Upper lobe of right lung (tissue), 1 donor: ENCODE measurements at regions not wholly inside any gene's neighbourhood (a gene's known extent, or its start where the extent isn't known, plus 50 kb on each side); places are given as distances from the start of the nearest gene placed in this dataset.

ENCODE experiments used
- ATAC-seq: fragments of 200-7000 bp; cut with Tn5 transposase; one replicate; pipeline ENCODE4 v1.9.1; 2020; ENCODE audit warnings: mild to moderate bottlenecking, moderate library complexity
- DNase-seq: peaks from one replicate; pipeline ENCODE4 v3.0.0-alpha.2; 2020
- H3K27ac ChIP-seq: fragments of 200-600 bp; one replicate; pipeline ENCODE4 v1.8.0; 2022
- H3K27me3 ChIP-seq: fragments of 200-600 bp; one replicate; pipeline ENCODE4 v1.8.0; 2022; ENCODE audit warnings: mild to moderate bottlenecking
- H3K36me3 ChIP-seq: fragments of 200-600 bp; one replicate; pipeline ENCODE4 v1.8.0; 2022
- H3K4me1 ChIP-seq: fragments of 200-600 bp; one replicate; pipeline ENCODE4 v1.8.0; 2022
- H3K4me3 ChIP-seq: fragments of 200-600 bp; one replicate; pipeline ENCODE4 v1.8.0; 2022; ENCODE audit warnings: mild to moderate bottlenecking
- H3K9me3 ChIP-seq: fragments of 200-600 bp; one replicate; pipeline ENCODE4 v1.8.0; 2022
- intact Hi-C: fragments of 100-400 bp; cut with DNase I; formaldehyde crosslinking; loops from one replicate; pipeline ENCODE4 v1.11.0; 2022
- TF ChIP-seq, protein P1 (sequence below): fragments of 200-600 bp; IDR thresholded peaks from one replicate; pipeline ENCODE4 v1.8.0; 2022; ENCODE audit warnings: antibody characterized with exemption
- donor health status: DM: no; HTN: yes; CAD: no; lungs with severe emphysema.

DNA sequence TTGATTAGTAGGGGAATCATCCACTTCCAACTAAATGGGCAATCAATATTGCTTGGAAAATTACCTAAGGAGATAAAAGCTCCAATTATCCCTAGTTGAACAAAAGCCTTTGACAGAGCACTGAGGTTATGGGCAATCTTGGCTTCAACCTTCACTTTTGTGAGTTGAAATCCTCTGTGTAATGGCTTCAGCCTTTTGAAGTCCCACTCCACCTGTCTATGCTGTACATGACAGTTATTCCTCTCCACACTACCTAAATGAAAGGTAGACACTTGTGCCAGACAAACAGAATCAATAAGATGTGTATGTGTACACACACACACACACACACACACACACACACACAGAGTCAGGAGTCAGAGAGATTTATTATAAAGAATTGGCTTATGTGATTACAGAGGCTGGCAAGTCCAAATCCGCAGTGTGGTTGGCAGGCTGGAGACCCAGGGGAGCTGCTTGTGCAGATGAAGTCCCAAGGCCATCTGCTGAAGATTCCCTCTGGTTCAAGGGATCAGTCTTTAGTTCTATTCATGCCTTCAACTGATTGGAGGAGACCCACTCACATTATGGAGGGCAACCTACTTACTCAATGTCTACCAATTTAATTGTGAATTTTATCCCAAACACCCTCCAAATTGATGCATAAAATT lies 164.8 kb upstream of the CDC14C start:
- Histone ChIP-seq H3K27me3 (no peaks in the 10 kb centered on the region), H3K36me3 (no peaks in the 10 kb centered on the region), H3K4me1 (no peaks in the 10 kb centered on the region), H3K9me3 (no peaks in the 10 kb centered on the region), H3K27ac (no peak overlapping the region), H3K4me3 (no peak overlapping the region)
- ATAC-seq (no peak), DNase-seq (no peak)
- intact Hi-C loops: no loop called here
- TF ChIP-seq, protein P1, sequence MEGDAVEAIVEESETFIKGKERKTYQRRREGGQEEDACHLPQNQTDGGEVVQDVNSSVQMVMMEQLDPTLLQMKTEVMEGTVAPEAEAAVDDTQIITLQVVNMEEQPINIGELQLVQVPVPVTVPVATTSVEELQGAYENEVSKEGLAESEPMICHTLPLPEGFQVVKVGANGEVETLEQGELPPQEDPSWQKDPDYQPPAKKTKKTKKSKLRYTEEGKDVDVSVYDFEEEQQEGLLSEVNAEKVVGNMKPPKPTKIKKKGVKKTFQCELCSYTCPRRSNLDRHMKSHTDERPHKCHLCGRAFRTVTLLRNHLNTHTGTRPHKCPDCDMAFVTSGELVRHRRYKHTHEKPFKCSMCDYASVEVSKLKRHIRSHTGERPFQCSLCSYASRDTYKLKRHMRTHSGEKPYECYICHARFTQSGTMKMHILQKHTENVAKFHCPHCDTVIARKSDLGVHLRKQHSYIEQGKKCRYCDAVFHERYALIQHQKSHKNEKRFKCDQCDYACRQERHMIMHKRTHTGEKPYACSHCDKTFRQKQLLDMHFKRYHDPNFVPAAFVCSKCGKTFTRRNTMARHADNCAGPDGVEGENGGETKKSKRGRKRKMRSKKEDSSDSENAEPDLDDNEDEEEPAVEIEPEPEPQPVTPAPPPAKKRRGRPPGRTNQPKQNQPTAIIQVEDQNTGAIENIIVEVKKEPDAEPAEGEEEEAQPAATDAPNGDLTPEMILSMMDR: no peak

DNA sequence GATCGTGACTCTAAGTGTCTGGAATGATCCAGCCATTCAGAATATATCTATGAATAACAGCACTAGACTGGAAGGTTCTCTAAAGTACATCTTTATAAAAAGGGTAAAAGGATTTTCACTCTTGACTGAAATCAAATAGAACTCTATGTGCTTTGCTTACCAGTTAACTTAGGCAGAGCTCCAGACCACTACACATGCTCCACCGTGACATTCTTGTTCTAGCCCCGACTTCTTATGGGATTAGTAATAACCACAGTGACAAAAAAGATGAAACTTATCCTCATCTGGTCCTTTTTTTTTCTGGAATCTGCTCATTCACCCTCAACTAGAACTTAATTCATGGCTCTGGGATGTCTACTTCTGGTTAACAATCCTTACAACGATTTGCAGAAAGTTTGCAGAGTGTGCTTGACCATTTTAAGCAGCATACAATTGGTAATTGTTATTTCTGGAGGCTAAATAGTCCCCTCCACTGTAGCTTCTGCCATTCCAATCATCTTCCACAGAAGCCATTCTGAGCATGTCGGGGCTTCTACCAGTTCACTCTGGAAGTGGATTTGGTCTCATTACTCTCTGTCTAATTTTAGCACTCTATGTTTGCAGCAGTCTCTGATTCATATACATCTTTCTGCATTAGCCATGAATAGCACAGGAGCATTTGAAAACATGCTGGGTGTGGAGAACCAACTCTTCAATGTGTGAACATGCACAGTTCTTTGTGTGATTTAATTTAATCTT lies 163.7 kb upstream of the CDC14C start:
- no peak for ATAC-seq

DNA sequence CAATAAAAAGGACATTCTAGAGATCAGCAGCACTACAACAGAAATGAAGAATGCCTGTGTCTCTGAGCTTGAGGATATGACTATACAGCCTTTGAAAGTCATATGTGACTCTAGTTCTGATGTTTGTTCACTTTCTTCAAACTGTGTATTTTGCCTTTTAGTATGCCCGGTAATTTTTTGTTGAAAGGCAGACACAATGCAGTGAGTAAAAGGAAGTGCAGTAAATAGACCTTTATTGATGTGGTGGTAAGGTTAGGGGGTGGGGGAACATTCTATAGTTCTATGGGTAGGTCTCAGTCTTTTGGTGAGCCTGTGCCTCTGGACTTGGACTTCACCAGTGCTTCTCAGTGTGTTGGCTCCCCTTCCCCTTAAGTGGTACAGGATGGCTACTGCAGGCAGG lies 143.5 kb upstream of the CDC14C start:
- TF ChIP-seq, protein P1: no peak
- no peak overlapping the region for H3K27ac ChIP-seq
- ATAC-seq (peak; percentile 16), DNase-seq (no peak)
- no peaks in the 10 kb centered on the region for H3K36me3 ChIP-seq
- H3K9me3 ChIP-seq: no peaks in the 10 kb centered on the region
- H3K4me3 ChIP-seq: no peak overlapping the region
- H3K4me1 ChIP-seq: no peaks in the 10 kb centered on the region
- intact Hi-C loops: no loop called here
- no peaks in the 10 kb centered on the region for H3K27me3 ChIP-seq

More for the DNA sequence above, 163.7 kb upstream of the CDC14C start:
- no peaks in the 10 kb centered on the region for H3K36me3 ChIP-seq
- H3K27me3 ChIP-seq: no peaks in the 10 kb centered on the region
- H3K27ac ChIP-seq: no peak overlapping the region
- intact Hi-C loops: no loop called here
- H3K4me1 ChIP-seq: no peaks in the 10 kb centered on the region
- no peak overlapping the region for H3K4me3 ChIP-seq
- DNase-seq: no peak
- TF ChIP-seq, protein P1: no peak
- no peaks in the 10 kb centered on the region for H3K9me3 ChIP-seq

DNA sequence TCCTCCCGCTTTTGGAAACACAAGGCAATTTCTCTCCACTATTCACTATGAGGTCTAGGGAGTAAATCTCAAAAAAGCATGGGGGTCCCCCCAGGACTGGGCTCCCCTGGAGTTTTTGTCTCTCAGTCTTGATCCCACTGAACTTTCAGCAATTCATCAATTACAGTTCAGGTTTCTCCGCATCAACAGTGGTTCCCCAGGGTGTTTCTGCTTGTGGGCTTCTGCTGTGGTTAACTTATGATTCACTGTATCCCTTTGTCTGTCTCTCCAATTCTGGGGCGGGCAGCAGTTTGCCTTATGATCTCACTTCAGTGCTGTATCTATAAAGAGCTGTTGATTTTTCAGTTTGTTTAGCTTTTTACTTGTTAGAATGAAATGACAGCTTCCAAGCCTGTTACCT lies 142.6 kb upstream of the CDC14C start:
- no peaks in the 10 kb centered on the region for H3K27me3 ChIP-seq
- no peaks in the 10 kb centered on the region for H3K9me3 ChIP-seq
- ATAC-seq (no peak), DNase-seq (no peak)
- TF ChIP-seq, protein P1: no peak
- no peaks in the 10 kb centered on the region for H3K4me1 ChIP-seq
- no peaks in the 10 kb centered on the region for H3K36me3 ChIP-seq
- intact Hi-C loops: no loop called here
- no peak overlapping the region for H3K27ac ChIP-seq
- no peak overlapping the region for H3K4me3 ChIP-seq

DNA sequence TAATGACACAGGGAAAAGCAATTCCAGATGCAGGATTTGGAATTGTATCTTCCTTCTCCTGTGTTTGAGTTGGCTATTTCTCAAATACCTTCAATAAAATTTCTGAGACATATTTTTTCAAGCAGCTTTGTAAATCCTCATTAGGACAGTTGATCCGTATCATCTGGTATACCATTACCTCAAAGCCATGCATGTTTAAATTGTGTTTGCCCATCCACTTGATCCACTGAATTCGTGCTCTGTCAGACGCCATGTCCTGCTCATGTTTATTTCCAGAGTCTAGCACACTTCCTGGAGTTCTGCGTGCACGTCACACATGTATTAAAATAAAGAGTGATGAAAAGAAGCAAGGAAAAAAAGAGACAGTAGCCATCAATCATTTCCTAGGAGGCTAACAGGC lies 141.8 kb upstream of the CDC14C start:
- H3K4me3 ChIP-seq: no peak overlapping the region
- H3K9me3 ChIP-seq: no peaks in the 10 kb centered on the region
- TF ChIP-seq, protein P1: no peak
- H3K27ac ChIP-seq: no peak overlapping the region
- no peaks in the 10 kb centered on the region for H3K36me3 ChIP-seq
- intact Hi-C loops: no loop called here
- ATAC-seq: no peak
- no peaks in the 10 kb centered on the region for H3K4me1 ChIP-seq
- DNase-seq: no peak
- H3K27me3 ChIP-seq: no peaks in the 10 kb centered on the region
